Adrenal gland (tissue), 9 donors: ENCODE measurements at regions not wholly inside any gene's neighbourhood (a gene's known extent, or its start where the extent isn't known, plus 50 kb on each side); places are given as distances from the start of the nearest gene placed in this dataset.

Experiments
- DNase-seq, 7 donors: peaks; one replicate each; pipeline ENCODE4 v3.0.0-alpha.2; 2019 to 2020
- H3K27ac ChIP-seq, 5 donors: fragments of 200-600 bp; sonication (generic) in 4 of 5; 1 replicate in 3 of 5; 2 replicates in 2 of 5; pipeline versions ENCODE4 v1.5.1 to v1.8.0; 2016 to 2020; ENCODE audit warnings: mild to moderate bottlenecking in 1 of 5
- H3K27me3 ChIP-seq: fragments of 200-600 bp; 2 replicates; pipeline ENCODE4 v1.8.0; 2021
- H3K36me3 ChIP-seq, 2 donors: fragments of 200-600 bp; replicated peaks in 1 of 2; 1 replicate in 1 of 2; 2 replicates in 1 of 2; pipeline versions ENCODE4 v1.5.1 to v1.8.0; 2018 to 2022
- H3K4me1 ChIP-seq, 2 donors: fragments of 200-600 bp; replicated peaks in 1 of 2; 1 replicate in 1 of 2; 2 replicates in 1 of 2; pipeline versions ENCODE4 v1.5.1 to v1.8.0; 2018 to 2021
- H3K4me3 ChIP-seq, 4 donors: fragments of 200-600 bp; sonication (generic) in 3 of 4; one replicate each; pipeline ENCODE4 v1.5.1; 2016 to 2018
- H3K9me3 ChIP-seq, 3 donors: fragments of 200-600 bp; sonication (generic) in 1 of 3; replicated peaks in 1 of 3; 1 replicate in 2 of 3; 2 replicates in 1 of 3; pipeline versions ENCODE4 v1.5.1 to v1.8.0; 2016 to 2021
- POLR2A ChIP-seq, 2 donors: fragments of 450-650 bp; IDR thresholded peaks; one replicate each; pipeline ENCODE4 v1.6.1; 2017; ENCODE audit warnings: antibody characterized with exemption in 2 of 2, mild to moderate bottlenecking in 2 of 2, moderate library complexity in 1 of 2
- WGBS, 4 donors: extraction: QIAGEN DNeasy Blood & Tissue Kit in 2 of 4; methylation state at CpG; one replicate each; pipeline versions ENCODE4 v1.1.5 to v1.1.7; 2013 to 2017; 5-methylcytosine and 5-hydroxymethylcytosine counted together
- intact Hi-C, 2 donors: fragments of 100-400 bp; cut with DNase I; formaldehyde crosslinking; loops; one replicate each; pipeline versions ENCODE4 v1.14.1 to v1.15.0; 2022 to 2023
- TF ChIP-seq, protein P1 (sequence below), 6 experiments: fragments of 450-650 bp in 4 of 6; fragments of 200-600 bp in 2 of 6; sonication (generic) in 1 of 6; IDR thresholded peaks; 1 replicate in 5 of 6; 2 replicates in 1 of 6; pipeline versions ENCODE4 v1.5.1 to v1.8.0; 2016 to 2021; ENCODE audit warnings: antibody characterized with exemption in 6 of 6, mild to moderate bottlenecking in 2 of 6, moderate library complexity in 1 of 6
- donor health status: healthy with polysubstance abuse.
- donor health status: Bipolar disorder and iron deficiency.
- donor health status: DM: yes; HTN: yes; CAD: no.
- donor health status: DM: no; HTN: no; CAD: no.
- donor health status: DM: no; HTN: no; CAD: no.

DNA sequence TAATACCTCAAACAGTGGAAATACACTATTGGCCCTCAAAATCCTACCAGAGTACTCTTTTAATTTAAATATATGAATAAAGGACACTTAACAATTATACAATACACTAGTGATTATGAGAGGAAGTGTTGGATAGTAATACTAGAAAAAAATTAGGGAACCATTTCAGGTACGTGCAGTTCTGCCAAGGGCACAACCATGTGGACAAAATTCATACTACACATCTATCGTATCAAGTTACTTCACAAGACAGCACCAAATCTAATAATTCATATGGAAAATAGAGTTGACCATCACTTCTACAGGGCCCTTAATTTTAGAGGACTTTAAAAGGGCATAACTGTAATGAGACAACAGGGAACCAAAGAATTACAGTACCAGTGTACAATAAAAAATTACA is 69.2 kb upstream of the ZCCHC13 start:
- no peaks in the 10 kb centered on the region for H3K4me1 ChIP-seq
- no peak overlapping the region for H3K27ac ChIP-seq
- 52 to 87% (median 68%) methylated on average over 2 of the region's 2 CpGs for WGBS, 4 donors
- H3K4me3 ChIP-seq: no peak overlapping the region
- TF ChIP-seq POLR2A (IDR thresholded peaks at IDR 0.05): no peak
- intact Hi-C loops: no loop called here
- no peaks in the 10 kb centered on the region for H3K9me3 ChIP-seq
- DNase-seq: no peak
- peaks cover 0 to under 1% of the 10 kb centered on the region in 2 donors for H3K36me3 ChIP-seq
- H3K27me3 ChIP-seq: no peaks in the 10 kb centered on the region

DNA sequence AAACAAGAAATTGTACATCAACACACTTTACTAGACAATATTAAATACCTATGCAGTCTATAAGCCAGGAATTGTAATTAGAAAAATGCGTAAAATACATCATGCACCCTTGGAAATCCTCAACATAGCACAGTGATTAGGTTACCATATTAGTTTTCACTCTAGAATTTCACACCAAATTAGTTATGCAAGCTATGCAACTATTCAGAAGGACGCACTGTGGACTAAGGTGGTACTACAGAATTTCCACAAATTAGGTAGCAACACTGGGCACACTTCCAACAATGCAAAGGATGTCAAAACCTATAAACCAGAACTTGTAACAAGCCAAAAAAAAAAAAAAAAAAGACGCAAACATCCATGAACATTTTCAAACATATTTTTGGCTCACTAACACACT is 71.1 kb upstream of the ZCCHC13 start:
- Histone ChIP-seq H3K9me3 (no peaks in the 10 kb centered on the region), H3K27me3 (no peaks in the 10 kb centered on the region), H3K4me3 (no peak overlapping the region), H3K4me1 (no peaks in the 10 kb centered on the region), H3K27ac (no peak overlapping the region), H3K36me3 (no peaks in the 10 kb centered on the region)
- DNase-seq: no peak
- no peak for TF ChIP-seq POLR2A (IDR thresholded peaks at IDR 0.05)
- TF ChIP-seq, protein P1, sequence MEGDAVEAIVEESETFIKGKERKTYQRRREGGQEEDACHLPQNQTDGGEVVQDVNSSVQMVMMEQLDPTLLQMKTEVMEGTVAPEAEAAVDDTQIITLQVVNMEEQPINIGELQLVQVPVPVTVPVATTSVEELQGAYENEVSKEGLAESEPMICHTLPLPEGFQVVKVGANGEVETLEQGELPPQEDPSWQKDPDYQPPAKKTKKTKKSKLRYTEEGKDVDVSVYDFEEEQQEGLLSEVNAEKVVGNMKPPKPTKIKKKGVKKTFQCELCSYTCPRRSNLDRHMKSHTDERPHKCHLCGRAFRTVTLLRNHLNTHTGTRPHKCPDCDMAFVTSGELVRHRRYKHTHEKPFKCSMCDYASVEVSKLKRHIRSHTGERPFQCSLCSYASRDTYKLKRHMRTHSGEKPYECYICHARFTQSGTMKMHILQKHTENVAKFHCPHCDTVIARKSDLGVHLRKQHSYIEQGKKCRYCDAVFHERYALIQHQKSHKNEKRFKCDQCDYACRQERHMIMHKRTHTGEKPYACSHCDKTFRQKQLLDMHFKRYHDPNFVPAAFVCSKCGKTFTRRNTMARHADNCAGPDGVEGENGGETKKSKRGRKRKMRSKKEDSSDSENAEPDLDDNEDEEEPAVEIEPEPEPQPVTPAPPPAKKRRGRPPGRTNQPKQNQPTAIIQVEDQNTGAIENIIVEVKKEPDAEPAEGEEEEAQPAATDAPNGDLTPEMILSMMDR (IDR thresholded peaks at IDR 0.05): no peak
- 68 to 94% (median 82%) methylated on average over 3 of the region's 3 CpGs for WGBS, 4 donors
- intact Hi-C loops: no loop called here

DNA sequence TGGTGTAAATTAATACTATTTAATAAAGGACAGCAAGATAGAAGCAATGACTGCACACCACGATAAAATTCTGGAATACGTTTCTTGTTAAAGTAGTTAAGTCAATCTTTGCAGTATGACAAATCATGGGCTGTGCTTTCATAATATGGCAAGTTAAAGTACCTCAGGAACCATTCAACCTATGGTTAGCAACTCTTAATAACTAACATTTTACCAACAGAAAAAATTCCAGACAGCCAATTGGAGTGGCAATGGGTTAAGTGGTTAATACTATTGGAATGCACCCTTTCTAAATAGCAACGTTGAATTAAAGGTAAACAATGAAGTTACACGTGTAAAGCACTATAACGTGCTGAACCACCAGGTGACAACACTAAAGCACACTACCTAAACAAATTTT is 72.4 kb upstream of the ZCCHC13 start:
- no peak for DNase-seq
- H3K4me3 ChIP-seq: no peak overlapping the region
- WGBS, 4 donors: 63 to 91% (median 80%) methylated on average over 5 of the region's 5 CpGs
- H3K36me3 ChIP-seq: no peaks in the 10 kb centered on the region
- H3K9me3 ChIP-seq: no peaks in the 10 kb centered on the region
- H3K27me3 ChIP-seq: no peaks in the 10 kb centered on the region
- TF ChIP-seq POLR2A (IDR thresholded peaks at IDR 0.05): no peak
- TF ChIP-seq, protein P1 (IDR thresholded peaks at IDR 0.05): no peak
- no peak overlapping the region for H3K27ac ChIP-seq
- H3K4me1 ChIP-seq: no peaks in the 10 kb centered on the region
- intact Hi-C loops: no loop called here

DNA sequence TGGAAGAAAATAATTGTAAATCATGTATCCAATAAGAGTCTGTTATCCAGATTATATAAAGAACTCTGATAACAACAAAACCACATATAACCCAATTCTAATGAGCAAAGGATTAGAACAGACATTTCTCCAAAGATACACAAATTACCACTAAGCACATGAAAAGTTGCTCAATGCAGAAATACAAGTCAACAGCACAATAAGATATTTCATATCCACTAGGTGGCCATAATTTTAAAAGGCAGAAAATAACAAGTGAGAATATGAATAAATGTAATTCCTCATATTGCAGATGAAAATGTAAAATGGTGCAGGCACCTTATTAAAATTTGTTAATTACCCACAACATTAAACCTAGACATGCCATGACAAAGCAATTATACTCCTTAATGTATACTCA is 73.9 kb upstream of the ZCCHC13 start:
- H3K4me3 ChIP-seq: no peak overlapping the region
- no peaks in the 10 kb centered on the region for H3K27me3 ChIP-seq
- intact Hi-C loops: no loop called here
- H3K36me3 ChIP-seq: no peaks in the 10 kb centered on the region
- no peak overlapping the region for H3K27ac ChIP-seq
- H3K4me1 ChIP-seq: no peaks in the 10 kb centered on the region
- DNase-seq: no peak
- TF ChIP-seq, protein P1 (IDR thresholded peaks at IDR 0.05): peak in 3 of 6 experiments; percentile 10 to 17 (median 12)
- no peak for TF ChIP-seq POLR2A (IDR thresholded peaks at IDR 0.05)
- H3K9me3 ChIP-seq: no peaks in the 10 kb centered on the region

DNA sequence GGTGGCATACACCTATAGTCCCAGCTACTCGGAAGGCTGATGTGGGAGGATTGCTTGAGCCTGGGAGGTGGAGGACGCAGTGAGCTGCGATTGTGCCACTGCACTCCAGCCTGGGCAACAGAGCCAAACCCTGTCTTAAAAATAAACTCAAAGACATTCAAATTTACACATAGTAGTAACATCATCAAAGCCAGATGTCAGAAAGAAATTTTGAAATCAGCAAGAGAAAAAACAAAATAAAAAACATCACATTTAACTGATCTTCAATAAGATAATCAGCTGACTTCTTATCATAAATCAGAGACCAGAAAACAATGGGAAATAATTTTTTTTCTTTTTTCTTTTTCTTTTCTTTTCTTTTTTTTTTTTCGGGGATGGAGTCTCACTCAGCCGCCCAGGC is 78.9 kb upstream of the ZCCHC13 start:
- Histone ChIP-seq H3K27ac (no peak overlapping the region), H3K4me3 (no peak overlapping the region), H3K27me3 (no peaks in the 10 kb centered on the region), H3K36me3 (no peaks in the 10 kb centered on the region), H3K4me1 (no peaks in the 10 kb centered on the region), H3K9me3 (no peaks in the 10 kb centered on the region)
- no peak for DNase-seq
- 83 to 99% (median 93%) methylated on average over 5 of the region's 5 CpGs for WGBS, 4 donors
- intact Hi-C loops: no loop called here
- TF ChIP-seq, protein P1 (IDR thresholded peaks at IDR 0.05): no peak
- TF ChIP-seq POLR2A (IDR thresholded peaks at IDR 0.05): no peak
